Amygdala (tissue), 56 donors: ENCODE measurements at regions not wholly inside any gene's neighbourhood (a gene's known extent, or its start where the extent isn't known, plus 50 kb on each side); places are given as distances from the start of the nearest gene placed in this dataset.

Experiments used
- DNase-seq, 56 donors: peaks; one replicate each; lab custom pipeline; 2025; lab: John Stamatoyannopoulos, UW

DNA sequence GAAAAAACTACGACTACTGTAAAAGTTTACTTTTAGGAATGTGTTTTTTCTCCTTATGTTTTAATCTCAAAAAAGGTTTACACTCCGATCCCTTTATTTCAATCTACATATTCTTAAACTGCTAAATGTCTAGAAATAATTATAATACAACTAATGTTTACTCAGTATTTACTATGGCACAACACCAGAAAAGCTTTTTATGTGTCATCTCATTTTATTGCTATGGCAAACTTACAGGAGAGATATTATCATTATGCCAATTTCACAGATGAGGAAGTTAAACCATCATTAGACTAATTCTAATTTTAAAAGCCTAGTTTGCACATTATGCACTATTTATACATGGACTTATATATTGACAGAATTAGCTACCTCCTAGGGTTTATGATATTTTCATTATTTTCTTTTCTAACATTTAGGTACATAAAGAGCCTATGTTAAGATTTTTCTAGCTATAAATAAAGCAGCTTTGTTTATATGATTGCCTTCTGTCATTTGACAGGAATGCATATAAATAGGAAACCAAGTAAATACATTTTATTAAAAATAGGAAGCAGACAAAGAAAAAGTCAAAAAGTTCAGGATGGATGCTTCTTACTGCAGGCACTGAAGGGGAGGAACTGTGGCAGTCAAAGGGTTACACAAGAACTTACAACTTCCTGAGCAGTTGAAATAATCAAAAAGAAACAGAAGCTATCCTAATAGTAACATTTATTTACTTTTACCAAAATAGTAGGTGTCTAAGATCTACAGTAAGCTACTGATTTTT is 442.4 kb downstream of the LTN1 start:
- no peak for DNase-seq

DNA sequence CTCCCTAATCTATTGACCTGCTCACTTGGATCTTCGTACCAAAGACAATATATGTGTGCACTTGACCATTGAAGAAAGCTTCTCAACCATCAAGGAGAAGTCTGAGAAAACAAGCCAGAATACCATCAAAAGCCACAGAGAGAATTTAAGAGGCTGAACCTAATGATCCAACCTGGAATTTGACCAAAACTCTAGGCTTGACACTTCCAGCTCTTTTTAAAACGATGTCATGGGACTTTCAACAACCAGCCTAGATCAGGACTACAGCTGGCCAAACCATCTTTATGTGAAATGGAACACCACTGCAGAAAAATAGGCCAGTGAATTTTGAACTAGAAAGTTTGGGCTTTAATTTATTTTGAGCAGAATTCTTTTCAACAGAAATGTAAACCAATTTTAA is 444.4 kb downstream of the LTN1 start:
- no peak for DNase-seq

DNA sequence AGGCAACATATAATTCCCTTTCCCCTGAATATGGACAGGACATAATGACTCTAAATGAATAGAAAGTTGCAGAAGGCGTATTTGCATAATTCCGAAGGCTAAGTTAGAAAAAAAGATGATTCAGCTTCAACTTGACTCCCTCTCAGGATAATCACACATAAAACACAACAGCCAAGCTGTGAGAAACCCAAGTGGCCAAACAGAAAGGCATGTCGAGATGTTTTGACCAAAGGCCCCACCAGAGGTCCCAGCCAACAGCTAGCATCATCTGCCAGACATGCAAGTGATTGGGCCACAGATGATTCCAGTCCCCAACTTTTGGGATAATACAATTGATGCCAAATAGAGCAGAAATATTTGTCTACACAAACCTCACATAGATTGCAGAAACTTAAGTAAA is 444.9 kb downstream of the LTN1 start:
- DNase-seq: no peak

DNA sequence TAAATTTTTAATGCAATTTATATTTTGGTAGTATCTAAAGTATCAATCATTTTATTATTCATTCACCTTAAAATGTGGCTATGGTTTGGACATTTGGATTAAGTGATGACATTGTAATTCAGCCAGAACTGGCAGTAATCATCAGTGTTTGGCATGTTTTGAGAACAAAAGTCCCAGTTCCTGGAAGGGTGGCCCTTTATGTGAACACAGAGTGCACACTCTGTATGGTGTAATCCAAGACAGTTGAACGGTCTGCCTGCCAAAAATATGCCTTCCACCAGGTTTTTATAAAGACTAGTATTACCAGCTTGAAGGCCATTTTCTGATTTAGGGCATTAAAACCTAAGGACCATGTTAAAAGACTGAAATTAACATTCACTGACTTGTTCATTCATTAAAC is 448.7 kb downstream of the LTN1 start:
- no peak for DNase-seq

DNA sequence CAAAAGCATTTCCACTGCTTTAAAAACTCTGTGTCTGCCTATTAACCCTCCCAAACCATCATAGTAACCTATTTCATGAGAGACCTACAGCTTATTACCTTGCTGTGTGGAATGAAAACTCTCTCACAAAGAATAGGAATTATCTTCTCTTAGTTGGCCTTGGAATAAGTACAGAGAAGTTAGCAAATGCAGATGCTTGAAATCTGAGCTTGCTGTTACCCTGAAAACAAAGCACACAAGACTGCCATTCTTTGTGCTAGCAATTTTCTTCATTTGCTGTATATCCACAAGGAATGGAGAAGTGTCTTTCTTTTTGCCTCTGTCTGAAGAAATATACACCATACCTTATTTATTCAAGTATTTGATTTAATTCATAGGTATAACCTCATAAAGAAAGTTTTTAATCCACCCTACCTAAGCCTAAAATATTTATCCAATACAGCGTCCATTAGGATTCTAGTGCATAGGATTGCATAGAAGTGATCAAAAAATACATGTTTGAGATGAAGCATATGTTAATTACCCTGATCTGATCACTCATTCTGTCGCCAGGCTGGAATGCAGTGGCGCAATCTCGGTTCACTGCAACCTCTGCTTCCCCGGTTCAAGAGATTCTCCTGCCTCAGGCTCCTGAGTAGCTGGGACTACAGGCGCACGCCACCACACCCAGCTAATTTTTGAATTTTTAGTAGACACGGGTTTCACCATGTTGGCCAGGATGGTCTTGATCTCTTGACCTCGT is 451.1 kb downstream of the LTN1 start:
- DNase-seq: no peak

DNA sequence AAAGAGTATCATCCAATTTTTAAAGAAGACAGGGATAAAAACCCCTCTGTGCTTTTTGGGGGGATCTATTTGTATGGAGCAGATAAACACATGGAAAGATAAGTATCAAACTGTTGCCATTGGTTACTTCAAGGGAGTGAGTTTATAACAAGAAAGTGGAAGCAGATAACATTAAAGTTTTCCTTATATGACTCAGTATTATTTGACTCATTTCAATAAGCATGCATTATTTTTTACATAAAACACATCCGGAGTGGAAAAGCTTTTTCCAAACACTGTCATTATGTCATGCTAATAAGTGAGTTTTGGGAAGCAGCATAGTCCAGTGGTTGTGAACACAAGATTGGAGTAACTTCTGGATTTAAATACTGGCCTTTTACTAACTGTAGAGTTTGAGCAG is 452.2 kb downstream of the LTN1 start:
- DNase-seq: no peak

DNA sequence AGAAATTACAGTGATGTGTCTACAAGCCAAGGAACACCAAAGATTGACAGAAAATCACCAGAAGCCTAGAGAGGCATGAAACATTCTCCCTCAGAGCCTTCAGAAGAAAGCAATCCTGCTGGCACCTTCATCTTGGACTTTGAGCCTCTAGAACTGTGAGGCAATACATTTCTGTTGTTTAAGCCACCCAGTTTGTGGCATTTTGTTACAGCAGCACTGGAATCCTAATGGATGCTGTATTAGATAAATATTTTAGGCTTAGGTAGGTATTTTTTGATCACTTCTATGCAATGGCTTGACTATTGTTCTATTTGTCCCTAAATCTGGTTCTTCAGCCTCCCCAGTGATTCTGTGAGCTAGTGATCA is 453.1 kb downstream of the LTN1 start:
- no peak for DNase-seq

DNA sequence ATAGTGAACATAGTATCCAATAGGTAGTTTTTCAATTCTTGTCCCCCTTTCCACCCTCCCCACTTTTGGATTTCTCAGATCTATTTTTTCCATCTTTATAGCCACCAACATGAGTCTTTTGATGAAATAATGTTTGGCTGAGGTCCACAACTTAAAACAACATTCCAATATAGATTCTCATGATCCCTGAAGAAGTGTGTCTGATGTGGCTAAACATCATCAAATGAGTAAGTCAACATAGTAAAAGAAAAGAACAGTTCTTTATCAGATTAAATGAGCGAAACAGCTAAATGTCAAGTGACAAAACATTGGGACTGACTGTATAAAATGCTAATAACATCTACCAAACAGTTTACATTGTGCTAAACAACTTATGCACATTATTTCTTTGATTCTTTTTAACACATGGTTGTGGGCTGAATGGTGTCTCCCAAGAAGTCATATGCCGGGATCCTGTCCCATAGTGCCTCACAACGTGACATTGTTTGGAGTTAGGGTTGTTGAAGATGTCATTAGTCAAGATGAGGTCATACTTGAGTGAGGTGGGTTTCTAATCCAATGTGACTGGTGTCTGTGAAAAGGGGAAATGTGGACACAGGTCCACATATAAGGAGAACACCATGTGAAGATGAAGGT is 453.6 kb downstream of the LTN1 start:
- DNase-seq: no peak

DNA sequence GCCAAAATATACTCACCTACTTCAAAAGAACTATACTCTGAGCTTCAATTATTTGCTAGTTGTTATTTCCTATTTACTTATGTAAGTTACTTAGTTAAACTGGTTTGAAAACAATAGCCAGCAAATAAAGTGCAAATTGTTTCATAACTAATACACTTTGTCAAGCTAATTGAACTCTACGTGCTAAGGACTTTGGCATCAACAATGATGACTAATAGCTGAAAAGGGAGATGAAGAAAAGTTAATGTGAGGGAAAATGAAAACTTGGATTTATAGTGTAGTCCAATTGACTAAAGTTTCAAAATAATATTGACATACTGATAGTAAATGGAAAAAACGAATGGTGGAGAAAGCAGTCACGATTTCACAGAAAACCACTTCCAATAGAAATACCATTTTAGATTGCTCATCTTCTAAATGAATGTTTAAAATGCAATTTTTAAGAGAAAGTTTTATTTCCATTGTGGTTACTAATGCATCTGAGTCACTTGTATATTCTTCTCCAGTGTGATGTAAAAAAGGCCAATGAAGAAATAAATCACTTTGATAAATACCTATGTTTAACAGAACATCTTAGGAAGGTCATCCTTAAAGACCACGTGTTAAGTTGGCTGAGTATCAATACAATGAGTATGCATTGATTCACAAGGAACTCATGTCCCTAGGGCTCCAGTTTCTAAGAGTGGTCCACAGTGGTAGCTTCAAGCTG is 455.2 kb downstream of the LTN1 start:
- DNase-seq: no peak

DNA sequence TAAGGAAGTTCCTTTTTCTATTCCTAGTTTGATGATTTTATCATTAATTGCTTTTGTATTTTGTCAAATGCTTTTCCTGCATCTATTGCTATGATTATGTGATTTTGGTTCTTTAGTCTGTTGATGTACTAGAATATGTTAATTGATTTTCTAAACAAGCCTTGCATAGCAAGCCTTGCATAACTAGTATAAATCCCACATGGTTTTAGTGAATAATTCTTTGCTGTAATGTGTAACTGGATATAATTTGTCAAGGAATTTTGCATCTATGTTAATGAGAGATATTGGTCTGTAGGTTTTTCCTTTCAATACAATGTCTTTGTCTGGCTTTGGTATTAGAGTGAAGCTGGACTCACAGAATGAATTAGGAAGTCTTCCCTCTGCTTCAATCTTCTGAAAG is 460.2 kb downstream of the LTN1 start:
- no peak for DNase-seq

DNA sequence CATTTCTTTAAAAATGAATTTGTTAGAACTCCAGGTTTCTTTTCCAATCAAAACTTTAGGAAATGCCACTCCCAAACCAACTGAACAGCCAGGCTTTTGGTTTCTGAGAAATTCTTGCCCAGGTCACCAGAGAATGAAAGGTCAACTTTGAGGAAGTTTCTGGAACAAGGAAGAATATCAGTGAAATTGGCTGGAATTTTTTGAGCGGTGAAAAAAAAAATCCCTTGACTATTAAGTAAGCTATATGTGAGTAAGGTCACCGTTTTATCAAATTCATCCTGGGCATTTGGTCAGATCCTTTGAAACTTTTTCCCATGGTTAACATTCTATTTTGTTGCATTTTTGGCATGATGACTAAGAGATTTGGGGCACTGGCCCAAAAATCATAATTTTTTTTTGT is 469.3 kb downstream of the LTN1 start:
- DNase-seq: no peak

DNA sequence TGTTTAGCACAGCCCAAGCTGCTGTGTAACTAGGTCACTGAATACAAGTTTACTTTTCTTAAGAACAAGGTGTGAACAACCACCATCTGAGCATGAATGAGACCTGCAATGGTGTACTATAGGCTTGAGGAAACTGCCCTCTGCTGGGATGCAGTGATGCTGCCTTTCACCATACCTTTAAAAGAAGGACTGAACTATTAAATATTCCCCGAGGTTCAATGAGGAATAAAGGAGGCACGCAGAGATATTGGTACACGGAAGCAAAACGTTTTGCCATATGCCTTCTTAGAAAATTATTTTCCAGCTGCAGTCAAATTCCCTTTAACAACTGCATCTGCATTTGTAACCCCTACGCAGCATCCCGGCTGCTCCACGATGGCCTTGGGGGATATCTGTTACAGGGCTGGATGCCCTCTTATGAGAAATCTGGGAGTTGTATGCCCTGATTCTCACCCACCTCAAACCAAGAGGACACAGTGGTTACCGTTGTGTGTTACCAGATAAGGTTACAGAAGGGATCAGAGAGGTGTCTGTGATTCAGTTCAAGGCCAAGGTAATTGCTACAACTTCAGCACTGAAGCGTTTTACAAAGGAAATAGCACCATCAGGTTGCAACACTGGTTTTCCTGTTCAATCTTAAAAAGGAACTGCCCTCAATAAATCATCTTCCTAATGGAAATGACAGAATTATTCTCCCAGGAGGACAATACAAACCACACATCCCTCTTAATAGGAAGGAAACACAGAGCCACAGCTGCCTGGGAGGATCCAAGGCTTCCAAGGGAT is 470.5 kb downstream of the LTN1 start:
- DNase-seq: peak in 1 of 56 donors; percentile 9

DNA sequence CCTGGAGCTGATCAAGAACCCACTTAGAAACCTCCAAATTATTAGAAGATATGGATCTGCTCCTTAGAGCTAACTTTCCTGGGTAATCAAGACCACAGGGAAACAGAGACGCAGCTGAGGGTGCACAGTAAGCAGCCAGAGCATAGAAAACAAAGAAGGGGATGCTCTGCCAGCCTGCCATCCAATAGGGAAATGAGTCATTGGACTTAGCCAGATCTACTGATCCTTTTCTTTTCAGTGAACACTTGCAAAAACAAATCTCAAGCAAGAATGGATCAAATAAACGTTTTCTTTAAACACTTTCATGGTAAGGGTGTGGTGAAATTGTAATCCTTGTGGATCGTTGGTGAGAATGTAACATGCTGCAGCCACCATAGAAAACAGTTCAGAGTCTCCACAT is 474.0 kb downstream of the LTN1 start:
- DNase-seq: no peak

DNA sequence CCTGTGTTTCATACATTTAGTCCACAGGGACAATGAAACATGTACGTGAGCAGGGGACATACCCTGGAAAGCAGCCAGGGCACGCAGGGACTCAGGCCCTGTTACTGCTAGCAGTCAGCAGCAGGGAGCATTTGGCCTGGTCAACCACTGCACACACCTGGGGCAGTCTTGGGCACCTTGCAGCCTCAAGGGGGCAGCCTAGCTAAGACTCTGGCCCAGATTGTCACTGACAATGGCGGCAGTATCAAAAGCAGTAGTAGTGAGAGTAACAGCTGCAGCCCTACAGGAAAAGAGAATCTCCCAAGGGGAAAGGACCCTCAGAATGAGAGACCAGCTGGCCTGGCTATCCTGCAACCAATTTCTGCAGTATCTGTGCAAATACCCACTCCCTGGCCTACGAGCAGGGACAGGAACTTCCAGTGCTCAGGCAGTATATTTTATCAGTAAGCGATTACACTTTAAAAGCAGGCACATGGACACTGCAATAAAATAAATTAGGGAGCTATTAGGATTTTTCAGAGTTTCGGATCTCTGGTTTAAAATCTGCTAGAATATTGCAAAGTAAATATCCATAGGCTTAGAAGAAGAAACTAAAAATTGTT is 475.6 kb downstream of the LTN1 start:
- peak in 42 of 56 donors; percentile 1 to 63 (median 10) for DNase-seq

DNA sequence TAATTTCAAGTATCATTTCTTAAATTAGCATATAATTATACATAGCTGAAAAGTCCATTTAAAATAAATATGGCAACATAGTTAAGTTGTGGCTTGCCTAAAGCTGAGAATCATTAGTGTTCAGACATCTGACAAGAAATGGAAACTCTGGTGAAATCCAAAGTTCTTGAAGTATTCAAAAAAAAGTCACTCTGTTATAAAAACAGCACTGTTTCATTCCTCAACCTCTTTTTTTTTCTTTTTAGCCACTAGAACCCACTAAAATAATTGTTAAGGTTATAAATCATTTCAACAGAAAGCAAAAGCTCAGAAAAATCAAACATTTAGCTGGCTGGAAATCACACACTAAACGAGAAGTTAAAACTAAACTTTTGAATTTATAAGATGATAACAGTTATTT is 476.7 kb downstream of the LTN1 start:
- DNase-seq: no peak

DNA sequence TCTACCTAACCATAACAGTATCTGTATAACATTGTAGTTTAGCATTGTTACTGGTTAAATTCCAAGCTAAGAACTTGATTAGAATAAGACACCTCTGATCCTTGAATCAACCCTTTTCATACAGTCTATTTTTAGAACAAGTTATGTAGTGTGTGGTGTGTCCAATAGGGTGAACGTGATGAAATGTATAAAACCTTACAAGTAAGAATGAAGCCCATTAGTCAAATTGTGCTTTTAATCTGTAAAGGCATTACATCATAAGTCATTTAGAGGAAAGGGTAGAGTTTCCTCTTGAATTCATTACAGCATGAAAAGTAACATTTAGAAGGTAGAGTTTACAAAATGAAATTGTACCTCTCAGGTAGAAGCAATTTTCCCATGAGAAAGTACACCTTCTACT is 479.2 kb downstream of the LTN1 start:
- no peak for DNase-seq

DNA sequence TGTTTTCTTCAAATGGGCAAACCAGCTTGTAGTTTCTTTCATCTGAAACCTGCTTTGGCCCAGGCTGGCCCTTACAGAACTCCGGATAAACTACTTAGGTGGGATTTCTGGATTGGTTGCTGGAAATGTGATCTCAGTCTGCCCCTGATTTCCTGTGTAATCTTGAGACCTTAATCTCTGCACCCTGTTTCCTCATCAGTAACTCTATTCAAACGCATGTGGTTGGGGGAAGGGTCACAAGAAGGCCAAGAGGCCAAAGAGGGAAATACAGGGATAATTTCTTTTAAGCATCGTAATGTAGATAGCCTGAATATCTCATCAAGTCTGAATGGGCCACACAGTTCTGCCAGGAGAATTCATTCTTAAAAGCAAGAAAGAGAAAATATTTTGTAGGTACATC is 483.6 kb downstream of the LTN1 start:
- no peak for DNase-seq

DNA sequence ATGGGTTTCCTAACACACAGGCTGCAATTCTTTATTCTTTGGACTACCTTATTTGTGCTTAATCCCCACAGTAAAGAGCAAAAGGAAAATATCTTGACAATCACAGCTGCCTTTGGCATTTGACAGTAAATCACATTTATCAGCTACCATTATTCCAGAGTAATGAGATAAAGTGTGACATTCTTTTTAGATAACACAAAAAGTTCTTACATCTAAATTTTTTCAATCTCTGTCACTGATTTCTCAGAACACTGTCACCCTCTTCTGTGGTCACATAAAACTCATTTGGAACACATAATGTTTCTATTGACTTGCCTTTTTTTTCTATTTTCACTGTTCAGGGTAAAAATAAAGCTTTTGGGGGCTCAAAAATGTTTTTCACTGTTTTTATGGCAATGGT is 484.6 kb downstream of the LTN1 start:
- no peak for DNase-seq

DNA sequence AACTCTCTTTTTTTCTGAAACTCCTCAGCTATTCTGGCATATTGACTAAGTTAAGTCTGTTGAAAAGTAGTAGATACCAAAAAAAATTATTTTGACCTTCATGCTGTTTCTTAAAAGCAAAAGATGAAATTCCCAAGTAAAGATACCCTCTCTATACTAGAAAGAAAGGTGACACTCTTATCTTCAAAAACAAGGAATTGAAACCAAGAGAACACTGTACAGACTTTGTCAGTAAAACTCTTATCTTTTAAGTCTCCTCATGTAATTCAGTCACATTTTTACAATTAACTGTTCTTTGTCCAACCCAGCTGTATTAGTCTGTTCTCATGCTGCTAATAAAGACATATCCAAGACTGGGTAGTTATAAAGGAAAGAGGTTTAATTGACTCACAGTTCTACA is 496.2 kb downstream of the LTN1 start:
- DNase-seq: no peak

DNA sequence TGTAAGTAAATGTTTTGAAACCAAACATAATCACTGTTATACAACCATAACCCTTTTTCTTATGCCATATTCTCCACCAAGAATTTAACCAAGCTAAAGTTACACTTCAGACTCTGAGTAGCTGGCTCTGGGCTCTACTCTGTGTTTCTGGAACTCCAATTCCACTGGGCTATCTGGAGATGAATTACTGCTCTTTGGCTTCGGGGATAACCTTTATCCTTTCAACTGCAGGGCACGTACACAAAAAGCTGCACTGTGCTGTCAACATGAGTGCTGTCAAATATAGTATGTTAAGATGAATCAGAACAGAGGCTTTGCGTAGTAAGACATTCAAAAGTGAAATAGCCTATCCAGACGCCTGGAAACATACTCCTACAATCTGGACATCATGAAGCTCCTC is 500.6 kb downstream of the LTN1 start:
- DNase-seq: no peak
